Liver (tissue), 8 donors: ENCODE measurements at regions not wholly inside any gene's neighbourhood (a gene's known extent, or its start where the extent isn't known, plus 50 kb on each side); places are given as distances from the start of the nearest gene placed in this dataset.
"Not testable (repeated sequence)": the region's sequence is repeated elsewhere in the genome, so short reads cannot be mapped to it uniquely, and the experiment has no call there.

Source experiments
- DNase-seq: peaks from one replicate; pipeline ENCODE4 v3.0.0-alpha.2; 2017; ENCODE audit warnings: low spot score
- H3K27ac ChIP-seq, 2 donors: one replicate each; pipeline ENCODE4 v1.7.0; 2013; ENCODE audit warnings: inconsistent platforms in 2 of 2, low read length in 2 of 2, control low read depth in 1 of 2, low read depth in 1 of 2, mild to moderate bottlenecking in 1 of 2
- H3K27me3 ChIP-seq, 4 donors: one replicate each; pipeline versions ENCODE4 v1.6.1 to v1.7.0; 2013; ENCODE audit warnings: low read length in 3 of 4, inconsistent platforms in 1 of 4, mild to moderate bottlenecking in 1 of 4, moderate library complexity in 1 of 4; ENCODE audit not compliant: control insufficient read depth in 4 of 4, insufficient read depth in 4 of 4
- H3K36me3 ChIP-seq, 4 donors: one replicate each; pipeline versions ENCODE4 v1.6.1 to v1.7.0; 2013; ENCODE audit warnings: low read length in 3 of 4, mild to moderate bottlenecking in 3 of 4, low read depth in 1 of 4, moderate library complexity in 1 of 4; ENCODE audit not compliant: control insufficient read depth in 4 of 4, insufficient read depth in 3 of 4
- H3K4me1 ChIP-seq, 4 donors: one replicate each; pipeline versions ENCODE4 v1.6.1 to v1.7.0; 2013; ENCODE audit warnings: low read length in 3 of 4, mild to moderate bottlenecking in 3 of 4, moderate library complexity in 1 of 4; ENCODE audit not compliant: control insufficient read depth in 4 of 4, insufficient read depth in 4 of 4
- H3K4me3 ChIP-seq, 3 donors: one replicate each; pipeline versions ENCODE4 v1.6.1 to v1.7.0; 2013; ENCODE audit warnings: low read length in 3 of 3, control low read depth in 1 of 3, low read depth in 1 of 3, mild to moderate bottlenecking in 1 of 3
- H3K9ac ChIP-seq, 2 donors: one replicate each; pipeline ENCODE4 v1.7.0; 2013; ENCODE audit warnings: low read length in 2 of 2, mild to moderate bottlenecking in 2 of 2, moderate library complexity in 2 of 2, control low read depth in 1 of 2, low read depth in 1 of 2
- H3K9me3 ChIP-seq, 4 donors: one replicate each; pipeline versions ENCODE4 v1.6.1 to v1.7.0; 2013; ENCODE audit warnings: low read length in 3 of 4; ENCODE audit not compliant: control insufficient read depth in 4 of 4
- GABPA ChIP-seq, 2 donors: IDR thresholded peaks in 1 of 2; conservative IDR thresholded peaks in 1 of 2; 2 replicates each; pipeline ENCODE4 v1.6.1; 2016; ENCODE audit warnings: antibody characterized with exemption in 2 of 2, mild to moderate bottlenecking in 1 of 2, moderate library complexity in 1 of 2
- HNF4A ChIP-seq, 2 donors: conservative IDR thresholded peaks; 2 replicates each; pipeline ENCODE4 v1.6.1; 2016; ENCODE audit warnings: antibody characterized with exemption in 2 of 2, mild to moderate bottlenecking in 2 of 2
- HNF4G ChIP-seq: IDR thresholded peaks from 2 replicates; pipeline ENCODE4 v1.6.1; 2016; ENCODE audit warnings: antibody characterized with exemption
- NR2F2 ChIP-seq: IDR thresholded peaks from 2 replicates; pipeline ENCODE4 v1.6.1; 2016; ENCODE audit warnings: antibody characterized with exemption
- RAD21 ChIP-seq, 2 donors: IDR thresholded peaks; 2 replicates each; pipeline ENCODE4 v1.6.1; 2016; ENCODE audit warnings: antibody characterized with exemption in 2 of 2, mild to moderate bottlenecking in 2 of 2
- RXRA ChIP-seq, 2 donors: IDR thresholded peaks; 2 replicates each; pipeline ENCODE4 v1.6.1; 2017 to 2018; ENCODE audit warnings: antibody characterized with exemption in 2 of 2, mild to moderate bottlenecking in 1 of 2
- YY1 ChIP-seq: IDR thresholded peaks from 2 replicates; pipeline ENCODE4 v1.6.1; 2016; ENCODE audit warnings: antibody characterized with exemption, mild to moderate bottlenecking
- whole genome bisulfite sequencing: extraction: QIAGEN DNeasy Blood & Tissue Kit; methylation state at CpG from one replicate; pipeline ENCODE4 v1.1.7; 2013; 5-methylcytosine and 5-hydroxymethylcytosine counted together
- TF ChIP-seq, protein P1 (sequence below): fragments of 150-350 bp; IDR thresholded peaks from 2 replicates; pipeline ENCODE4 v1.5.1; 2017; ENCODE audit warnings: improper control_type of control experiment, low read depth, low read length; ENCODE audit not compliant: missing input control
- TF ChIP-seq, protein P2 (sequence below): IDR thresholded peaks from 2 replicates; pipeline ENCODE4 v1.6.1; 2016; ENCODE audit warnings: antibody characterized with exemption
- donor health status: healthy.
- donor health status: healthy.
- donor health status: healthy.
- donor health status: healthy.
- donor health status: healthy.

GRCh38 chr19:20315543-20315942, 148.5 kb downstream of the ZNF486 start (continued):
- TF ChIP-seq, protein P1, sequence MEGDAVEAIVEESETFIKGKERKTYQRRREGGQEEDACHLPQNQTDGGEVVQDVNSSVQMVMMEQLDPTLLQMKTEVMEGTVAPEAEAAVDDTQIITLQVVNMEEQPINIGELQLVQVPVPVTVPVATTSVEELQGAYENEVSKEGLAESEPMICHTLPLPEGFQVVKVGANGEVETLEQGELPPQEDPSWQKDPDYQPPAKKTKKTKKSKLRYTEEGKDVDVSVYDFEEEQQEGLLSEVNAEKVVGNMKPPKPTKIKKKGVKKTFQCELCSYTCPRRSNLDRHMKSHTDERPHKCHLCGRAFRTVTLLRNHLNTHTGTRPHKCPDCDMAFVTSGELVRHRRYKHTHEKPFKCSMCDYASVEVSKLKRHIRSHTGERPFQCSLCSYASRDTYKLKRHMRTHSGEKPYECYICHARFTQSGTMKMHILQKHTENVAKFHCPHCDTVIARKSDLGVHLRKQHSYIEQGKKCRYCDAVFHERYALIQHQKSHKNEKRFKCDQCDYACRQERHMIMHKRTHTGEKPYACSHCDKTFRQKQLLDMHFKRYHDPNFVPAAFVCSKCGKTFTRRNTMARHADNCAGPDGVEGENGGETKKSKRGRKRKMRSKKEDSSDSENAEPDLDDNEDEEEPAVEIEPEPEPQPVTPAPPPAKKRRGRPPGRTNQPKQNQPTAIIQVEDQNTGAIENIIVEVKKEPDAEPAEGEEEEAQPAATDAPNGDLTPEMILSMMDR: no peak
- TF ChIP-seq, protein P2, sequence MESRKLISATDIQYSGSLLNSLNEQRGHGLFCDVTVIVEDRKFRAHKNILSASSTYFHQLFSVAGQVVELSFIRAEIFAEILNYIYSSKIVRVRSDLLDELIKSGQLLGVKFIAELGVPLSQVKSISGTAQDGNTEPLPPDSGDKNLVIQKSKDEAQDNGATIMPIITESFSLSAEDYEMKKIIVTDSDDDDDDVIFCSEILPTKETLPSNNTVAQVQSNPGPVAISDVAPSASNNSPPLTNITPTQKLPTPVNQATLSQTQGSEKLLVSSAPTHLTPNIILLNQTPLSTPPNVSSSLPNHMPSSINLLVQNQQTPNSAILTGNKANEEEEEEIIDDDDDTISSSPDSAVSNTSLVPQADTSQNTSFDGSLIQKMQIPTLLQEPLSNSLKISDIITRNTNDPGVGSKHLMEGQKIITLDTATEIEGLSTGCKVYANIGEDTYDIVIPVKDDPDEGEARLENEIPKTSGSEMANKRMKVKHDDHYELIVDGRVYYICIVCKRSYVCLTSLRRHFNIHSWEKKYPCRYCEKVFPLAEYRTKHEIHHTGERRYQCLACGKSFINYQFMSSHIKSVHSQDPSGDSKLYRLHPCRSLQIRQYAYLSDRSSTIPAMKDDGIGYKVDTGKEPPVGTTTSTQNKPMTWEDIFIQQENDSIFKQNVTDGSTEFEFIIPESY: no peak
- no peak for TF ChIP-seq YY1
- no peak for TF ChIP-seq GABPA (IDR thresholded peaks at IDR 0.05 in 1 of 2, conservative IDR thresholded peaks at IDR 0.05 in 1 of 2)
- TF ChIP-seq RXRA (IDR thresholded peaks at IDR 0.05): no peak
- no peak for TF ChIP-seq RAD21 (IDR thresholded peaks at IDR 0.05)

DNA sequence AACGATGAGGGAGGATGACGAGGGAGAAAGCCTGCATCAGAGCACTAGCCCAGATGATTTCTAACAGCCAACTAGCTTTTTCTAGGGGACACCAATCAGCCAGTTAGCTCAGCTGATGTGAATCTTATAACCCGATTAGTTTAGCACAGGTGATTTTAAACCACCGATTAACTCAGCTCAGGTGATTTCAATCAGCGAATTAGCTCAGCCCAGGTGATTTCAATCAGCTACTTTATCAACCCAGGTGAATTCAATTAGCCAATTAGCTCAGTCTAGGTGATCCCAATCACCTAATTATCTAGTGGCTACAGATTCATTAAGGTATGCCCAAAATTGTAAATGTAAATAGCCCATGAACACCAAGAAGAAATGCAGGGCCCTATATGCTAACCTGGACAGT, 146.9 kb downstream of the ZNF486 start:
- WGBS: 61% methylated on average over 5 of the region's 5 CpGs
- TF ChIP-seq HNF4G: no peak
- Histone ChIP-seq H3K27me3 (no peaks in the 10 kb centered on the region), H3K4me3 (no peak overlapping the region), H3K9ac (no peak overlapping the region), H3K4me1 (no peaks in the 10 kb centered on the region), H3K9me3 (peaks cover 0 to 3% (median under 1%) of the 10 kb centered on the region in 4 donors), H3K27ac (no peak overlapping the region), H3K36me3 (no peaks in the 10 kb centered on the region)
- DNase-seq: no peak

GRCh38 chr19:20307127-20307526, 140.1 kb downstream of the ZNF486 start:
- Histone ChIP-seq H3K4me1 (no peaks in the 10 kb centered on the region), H3K9me3 (no peaks in the 10 kb centered on the region), H3K36me3 (no peaks in the 10 kb centered on the region), H3K4me3 (no peak overlapping the region), H3K27ac (no peak overlapping the region), H3K9ac (no peak overlapping the region), H3K27me3 (no peaks in the 10 kb centered on the region)
- TF ChIP-seq YY1 (no peak), RXRA (IDR thresholded peaks at IDR 0.05) (no peak), HNF4A (conservative IDR thresholded peaks at IDR 0.05) (no peak), NR2F2 (no peak), RAD21 (IDR thresholded peaks at IDR 0.05) (no peak)
- TF ChIP-seq, protein P2: no peak
- DNase-seq: no peak
- WGBS: 28% methylated on average over 3 of the region's 3 CpGs

DNA sequence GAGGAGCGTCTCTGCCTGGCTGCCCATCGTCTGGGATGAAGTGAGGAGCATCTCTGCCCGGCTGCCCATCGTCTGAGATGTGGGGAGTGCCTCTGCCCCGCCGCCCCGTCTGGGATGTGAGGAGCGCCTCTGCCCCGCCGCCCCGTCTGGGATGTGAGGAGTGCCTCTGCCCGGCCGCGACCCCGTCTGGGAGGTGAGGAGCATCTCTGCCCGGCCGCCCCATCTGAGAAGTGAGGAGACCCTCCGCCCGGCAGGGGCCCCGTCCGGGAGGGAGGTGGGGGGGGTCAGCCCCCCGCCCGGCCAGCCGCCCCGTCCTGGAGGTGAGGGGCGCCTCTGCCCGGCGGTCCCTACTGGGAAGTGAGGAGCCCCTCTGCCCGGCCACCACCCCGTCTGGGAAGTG, 129.3 kb downstream of the ZNF486 start:
- not testable (repeated sequence) for H3K36me3 ChIP-seq, H3K27ac ChIP-seq, H3K9ac ChIP-seq, H3K4me3 ChIP-seq, DNase-seq, H3K4me1 ChIP-seq, H3K27me3 ChIP-seq, H3K9me3 ChIP-seq
- WGBS: 95% methylated on average over 30 of the region's 30 CpGs
